ENCODE measurements at regions not wholly inside any gene's neighbourhood (a gene's known extent, or its start where the extent isn't known, plus 50 kb on each side); places are given as distances from the start of the nearest gene placed in this dataset.

- no peak for DNase-seq (ENCODE audit: low read depth)
Observed at GRCh38 chr2:42918671-42919318, 126.4 kb upstream of the HAAO start.

- no peak for DNase-seq (ENCODE audit: low read depth)
Observed at GRCh38 chr2:42918041-42918440, 125.7 kb upstream of the HAAO start.

GRCh38 chr2:42917425-42917927 lies 125.1 kb upstream of the HAAO start:
- DNase-seq (ENCODE audit: low read depth): no peak

DNA sequence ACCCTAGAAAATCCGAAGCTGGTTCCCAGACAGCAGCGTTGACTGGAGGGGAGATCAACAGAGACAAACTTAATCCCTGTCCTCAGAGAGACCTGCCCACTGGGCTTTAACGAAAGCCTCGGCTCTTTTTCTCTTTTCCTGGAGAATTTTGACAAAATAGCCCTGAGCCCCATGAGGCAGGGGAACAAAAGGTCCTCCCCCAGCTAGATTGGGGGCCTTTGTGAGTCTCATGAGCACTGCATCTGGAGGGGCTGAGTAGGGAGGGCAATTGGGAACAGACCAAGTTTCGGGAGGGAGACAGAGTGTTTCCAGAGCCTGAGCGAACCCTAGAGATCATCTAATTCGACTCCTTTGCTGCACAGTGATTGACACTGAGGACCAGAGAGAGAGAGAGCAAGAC lies 123.9 kb upstream of the HAAO start:
- DNase-seq (ENCODE audit: low read depth): no peak

DNA sequence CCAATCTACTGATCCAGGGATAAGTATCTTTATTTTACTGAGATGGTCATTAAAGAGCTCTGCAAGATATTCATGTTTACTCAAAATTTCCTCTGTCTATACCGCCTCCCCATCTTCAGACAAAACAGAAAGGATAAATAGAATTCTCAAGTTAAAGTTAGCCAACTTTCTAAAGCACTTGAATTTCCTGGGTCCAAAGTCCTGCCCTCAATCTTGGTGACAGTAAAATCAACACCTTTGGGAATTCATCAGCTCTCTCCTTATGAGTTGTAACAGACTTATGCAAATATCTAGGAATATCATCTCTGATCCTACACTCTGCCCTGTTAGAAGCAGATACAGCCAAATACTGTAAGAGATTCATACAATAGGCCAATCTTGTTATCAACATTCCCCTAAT lies 122.5 kb upstream of the HAAO start:
- DNase-seq (ENCODE audit: low read depth): no peak

DNA sequence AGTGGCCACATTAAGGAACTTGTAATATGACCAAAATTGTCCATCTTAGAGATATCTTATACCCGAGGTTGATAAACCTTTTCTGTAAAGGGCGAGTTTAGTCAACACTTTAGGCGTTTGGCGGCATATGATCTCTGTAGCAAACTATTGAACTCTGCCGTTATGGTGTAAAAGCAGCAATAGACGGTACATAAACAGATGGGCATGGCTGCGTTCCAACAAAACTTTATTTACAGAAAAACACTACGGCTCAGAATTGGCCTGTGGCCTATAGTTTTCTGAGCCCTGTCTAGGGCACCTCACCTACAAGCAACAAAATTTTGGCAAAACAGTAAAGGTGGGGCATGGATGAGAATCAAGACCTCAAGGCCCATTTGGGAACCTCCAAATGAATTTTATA lies 121.9 kb upstream of the HAAO start:
- DNase-seq (ENCODE audit: low read depth): no peak

GRCh38 chr2:42913280-42913878 lies 121.0 kb upstream of the HAAO start:
- no peak for DNase-seq (ENCODE audit: low read depth)

DNA sequence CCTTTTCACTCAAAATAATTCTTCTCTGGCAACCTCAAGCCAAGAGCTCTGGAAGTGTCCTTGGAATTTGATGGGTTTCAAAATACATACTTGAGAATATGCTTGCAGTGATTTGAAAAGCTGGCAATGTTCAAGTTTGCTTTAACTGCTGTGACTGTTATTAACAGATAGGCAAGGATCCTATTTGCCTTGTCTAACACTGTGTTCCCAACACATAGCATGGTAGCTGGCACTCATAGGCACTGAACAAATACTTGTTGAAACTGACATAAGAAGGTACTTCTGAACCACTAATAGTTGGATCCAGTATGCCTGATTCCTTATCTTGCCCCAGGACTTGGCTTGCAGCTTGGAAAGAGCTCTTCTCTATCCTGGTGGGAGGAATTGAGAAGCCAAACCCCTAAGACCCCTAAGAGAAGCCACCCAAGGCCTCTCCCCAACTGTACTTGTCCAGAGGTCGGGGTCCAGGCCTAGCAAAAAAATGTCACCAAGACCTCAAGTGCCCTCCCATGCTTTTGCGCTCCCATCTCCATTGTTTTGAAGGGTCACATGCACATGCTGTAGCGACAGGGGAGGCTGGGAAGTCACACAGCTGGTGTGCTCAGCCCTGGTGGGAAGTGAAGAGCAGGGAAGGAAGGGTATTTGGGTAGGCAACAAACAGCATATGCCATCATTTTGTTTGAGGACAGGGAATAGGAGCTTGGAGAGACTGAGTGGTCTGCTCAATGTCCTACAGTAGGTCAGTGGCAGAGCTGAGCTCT lies 118.4 kb upstream of the HAAO start:
- no peak for DNase-seq (ENCODE audit: low read depth)

GRCh38 chr2:42909966-42910365 lies 117.6 kb upstream of the HAAO start:
- DNase-seq (ENCODE audit: low read depth): no peak

- no peak for DNase-seq (ENCODE audit: low read depth)
Observed at GRCh38 chr2:42908518-42909200, 116.3 kb upstream of the HAAO start.

DNA sequence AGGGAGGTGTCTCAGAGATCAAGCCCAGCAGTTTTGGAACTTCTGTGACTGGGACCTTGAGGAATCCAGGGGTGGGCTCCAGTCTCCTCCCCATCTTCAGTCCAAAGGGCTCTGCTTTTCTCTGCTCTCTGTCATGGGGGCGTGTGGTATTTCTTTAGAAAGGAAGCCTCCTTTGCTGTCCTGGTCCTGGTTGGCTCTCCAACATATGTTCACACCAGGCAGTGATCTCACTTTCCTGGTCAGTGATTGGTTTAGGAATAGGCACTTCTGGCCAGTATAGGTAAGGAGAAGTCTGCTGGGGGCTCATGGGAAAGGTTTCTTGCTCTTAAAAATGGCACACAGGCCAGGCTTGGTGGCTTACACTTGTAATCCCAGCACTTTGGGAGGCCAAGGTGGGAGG lies 115.5 kb upstream of the HAAO start:
- no peak for DNase-seq (ENCODE audit: low read depth)

- DNase-seq (ENCODE audit: low read depth): no peak
Observed at GRCh38 chr2:42906557-42907411, 114.4 kb upstream of the HAAO start.

DNA sequence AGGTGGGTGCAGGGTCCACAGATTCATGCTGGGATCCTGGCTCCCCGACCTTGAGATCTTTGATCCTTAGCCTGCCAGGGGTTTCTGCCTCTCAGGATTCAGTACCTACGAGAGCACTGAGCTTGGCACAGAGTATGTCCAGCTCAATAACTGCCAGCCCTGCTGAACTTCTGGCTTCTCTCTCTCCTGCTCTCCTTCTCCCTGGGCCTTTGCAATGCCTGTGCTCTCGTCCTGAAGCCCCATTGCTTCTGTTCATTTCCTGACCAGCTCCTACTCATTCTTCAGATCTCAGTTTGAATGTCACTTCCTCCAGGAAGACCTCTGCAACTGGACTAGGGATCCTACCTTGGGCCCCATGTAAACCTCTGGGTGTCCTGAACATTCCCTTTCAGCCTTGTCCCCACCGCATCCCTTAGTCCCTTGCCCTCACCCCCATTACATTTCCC lies 113.8 kb upstream of the HAAO start:
- DNase-seq (ENCODE audit: low read depth): no peak

- DNase-seq (ENCODE audit: low read depth): no peak
Observed at GRCh38 chr2:42905341-42906110, 113.1 kb upstream of the HAAO start.

- no peak for DNase-seq (ENCODE audit: low read depth)
Observed at GRCh38 chr2:42904576-42904876, 112.1 kb upstream of the HAAO start.

GRCh38 chr2:42903821-42904575 lies 111.6 kb upstream of the HAAO start:
- no peak for DNase-seq (ENCODE audit: low read depth)

DNA sequence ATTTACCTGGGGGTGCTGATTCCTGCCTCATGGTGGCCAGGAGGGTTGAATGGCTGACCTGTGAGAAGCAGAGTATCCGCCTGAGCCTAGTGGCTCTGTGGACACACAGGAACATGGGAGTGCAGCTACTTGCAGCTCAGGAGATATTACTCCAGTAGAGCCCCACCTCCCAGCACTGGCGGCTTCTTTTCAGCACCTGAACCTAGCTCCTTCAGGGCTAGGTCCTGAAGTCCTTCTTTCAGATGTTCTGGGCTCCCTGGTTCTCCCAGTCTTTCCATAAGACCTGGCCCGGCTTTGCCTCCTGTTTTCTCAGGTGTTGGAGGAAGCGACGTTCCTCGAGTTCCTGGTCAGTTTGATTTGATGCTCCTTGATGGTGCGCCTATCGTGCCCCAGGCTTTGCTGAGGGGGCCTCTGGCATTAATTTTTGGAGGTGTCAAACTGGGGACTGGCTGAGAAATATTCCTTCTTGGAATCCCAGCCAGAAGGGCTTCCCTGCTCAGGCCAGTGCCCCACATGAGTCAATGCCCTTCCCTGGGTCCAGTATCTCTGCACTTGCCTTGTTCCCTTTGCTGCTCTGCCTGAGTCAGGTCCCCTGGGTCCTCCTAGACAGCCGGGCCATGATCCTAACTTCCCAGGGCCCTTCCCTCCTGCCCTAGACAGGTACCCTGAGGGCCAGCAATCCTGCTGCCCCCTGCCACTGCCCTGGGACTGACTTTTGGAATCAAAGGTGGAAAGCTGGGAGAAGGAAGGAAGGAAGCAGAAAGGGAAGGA lies 110.7 kb upstream of the HAAO start:
- DNase-seq (ENCODE audit: low read depth): no peak

DNA sequence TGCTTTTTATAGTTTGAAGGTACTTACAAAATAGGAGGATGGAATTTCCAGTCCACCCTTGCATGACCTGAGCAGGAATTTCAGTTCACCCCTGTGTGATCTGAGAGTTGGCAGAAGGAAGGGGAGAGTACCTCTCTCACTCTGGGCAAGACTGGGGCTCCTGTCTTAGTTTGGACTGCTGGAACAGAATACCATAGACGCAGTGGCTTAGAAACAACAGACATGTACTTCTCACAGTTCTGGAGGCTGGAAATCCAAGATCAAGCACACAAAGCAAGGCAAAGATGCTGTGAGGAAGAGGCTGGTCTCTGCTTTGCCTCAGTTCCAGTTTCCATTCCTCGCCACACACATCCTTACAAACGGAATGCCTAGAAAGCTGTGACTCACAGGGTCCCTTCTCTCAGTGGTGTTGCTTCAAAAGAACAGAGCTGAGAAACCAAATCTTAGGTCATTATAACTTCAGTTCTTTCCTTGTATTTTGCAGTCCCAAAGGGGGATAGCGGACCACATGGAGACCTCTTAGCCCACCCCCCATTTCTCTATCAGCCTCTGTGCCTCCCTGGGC lies 108.8 kb upstream of the HAAO start:
- no peak for DNase-seq (ENCODE audit: low read depth)

- no peak for DNase-seq (ENCODE audit: low read depth)
Observed at GRCh38 chr2:42900289-42900891, 108.0 kb upstream of the HAAO start.
